Stomach (tissue), 4 donors: ENCODE measurements at regions not wholly inside any gene's neighbourhood (a gene's known extent, or its start where the extent isn't known, plus 50 kb on each side); places are given as distances from the start of the nearest gene placed in this dataset.

Source experiments
- CTCF ChIP-seq, 7 experiments: fragments of 450-650 bp in 4 of 7; fragments of 200-600 bp in 3 of 7; sonication (generic) in 3 of 7; IDR thresholded peaks; one replicate each; pipeline ENCODE4 v1.5.1; 2016 to 2019; ENCODE audit warnings: antibody characterized with exemption in 7 of 7, control low read depth in 2 of 7, mild to moderate bottlenecking in 1 of 7
- EP300 ChIP-seq: sonication (generic); formaldehyde crosslinking; IDR thresholded peaks from one replicate; pipeline ENCODE4 v1.6.1; 2017; ENCODE audit warnings: antibody characterized with exemption

GRCh38 chr17:33875973-33876372 lies 379.1 kb upstream of the CCL2 start:
- no peak for TF ChIP-seq EP300
- TF ChIP-seq CTCF (IDR thresholded peaks at IDR 0.05), result no peak
